Forelimb muscle (tissue), 1 donor: ENCODE measurements at regions not wholly inside any gene's neighbourhood (a gene's known extent, or its start where the extent isn't known, plus 50 kb on each side); places are given as distances from the start of the nearest gene placed in this dataset.

ENCODE experiments used
- DNase-seq: peaks from one replicate; pipeline ENCODE4 v3.0.0-alpha.2; 2013; ENCODE audit warnings: low read depth

DNA sequence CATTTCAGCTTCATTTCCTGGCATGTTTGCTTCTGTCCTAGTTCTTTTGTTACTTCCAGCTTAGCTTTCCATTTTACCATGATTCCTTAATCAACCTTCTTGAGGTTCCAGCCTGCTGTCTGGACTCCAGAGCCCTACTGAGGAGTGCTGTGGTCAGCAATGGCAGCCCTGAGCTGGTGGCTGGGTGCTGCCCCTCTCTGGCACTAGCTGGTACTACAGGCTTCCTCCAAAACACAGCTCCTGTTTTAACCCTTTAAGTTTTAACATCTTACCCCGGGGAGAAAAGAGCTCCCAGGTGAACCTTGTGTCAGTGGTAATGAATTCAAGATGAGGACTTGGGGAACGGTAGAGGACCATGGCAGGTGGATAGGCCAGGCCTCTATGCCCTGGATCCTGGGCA, 395.5 kb downstream of the TMEM114 start:
- DNase-seq, result no peak

- DNase-seq, result no peak
Measured at GRCh38 chr16:8188841-8189240, 401.5 kb downstream of the TMEM114 start.

GRCh38 chr16:8187782-8188372, 402.4 kb downstream of the TMEM114 start:
- no peak for DNase-seq

GRCh38 chr16:8184854-8185253, 405.5 kb downstream of the TMEM114 start:
- no peak for DNase-seq

DNA sequence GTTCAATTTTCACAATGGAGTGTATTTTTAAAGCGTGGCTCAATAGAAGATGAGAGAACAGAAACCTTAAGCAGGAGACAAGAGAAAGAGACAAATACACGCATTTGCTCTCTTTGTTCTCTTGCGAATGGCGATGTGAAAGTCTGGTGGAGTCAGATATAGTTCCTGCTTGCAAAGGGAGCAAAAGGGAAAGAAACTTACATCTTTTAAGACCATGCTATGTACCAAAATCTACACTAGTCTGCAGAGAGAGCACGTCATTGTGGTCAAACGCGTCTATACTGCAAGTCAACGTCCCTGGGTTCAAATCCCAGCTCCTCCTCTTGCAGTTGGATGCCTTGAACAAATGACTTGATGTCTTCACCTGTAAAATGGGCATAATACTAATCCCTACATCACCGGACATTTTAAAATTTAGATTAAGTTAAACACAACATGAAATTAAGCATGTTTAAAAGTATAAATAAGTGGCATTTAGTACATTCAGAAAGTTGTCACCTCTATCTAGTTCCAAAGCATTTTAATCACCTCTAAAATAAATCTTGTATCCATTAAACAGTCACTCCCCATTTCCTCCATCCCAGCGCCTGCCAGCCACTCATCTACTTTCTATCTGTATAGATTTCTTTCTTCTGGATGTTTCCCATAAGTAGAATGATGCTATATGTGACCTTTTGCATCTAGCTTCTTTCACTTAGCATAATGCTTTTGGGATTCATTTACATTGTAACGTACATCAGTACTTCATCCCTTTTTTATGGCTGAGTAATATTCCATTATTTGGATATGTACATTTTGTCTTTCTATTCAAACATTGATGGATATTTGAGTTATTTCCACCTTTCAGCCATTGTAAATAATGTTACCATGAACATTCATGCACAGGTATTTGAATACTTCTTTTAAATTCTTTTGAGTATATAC, 406.9 kb downstream of the TMEM114 start:
- no peak for DNase-seq

DNA sequence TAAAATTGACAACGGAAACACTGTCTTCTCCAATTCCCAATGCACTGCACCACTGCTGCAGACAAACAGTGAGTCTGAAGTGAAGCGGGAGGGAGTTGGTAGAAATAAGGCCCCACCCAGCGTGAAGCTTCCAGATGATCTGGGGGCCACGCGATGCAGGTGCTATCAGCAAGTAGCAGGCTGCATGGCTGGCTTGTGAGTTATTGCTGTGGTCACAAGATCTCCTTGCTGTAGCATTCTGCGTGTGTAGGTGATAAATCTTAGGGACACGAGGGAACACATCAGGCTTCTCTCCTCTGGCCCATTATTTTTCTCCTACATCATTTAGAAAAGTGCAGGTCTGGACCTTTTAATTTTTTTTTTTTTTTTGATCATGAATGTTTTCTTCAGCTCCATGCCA, 407.6 kb downstream of the TMEM114 start:
- DNase-seq, result no peak

GRCh38 chr16:8179615-8180014, 410.7 kb downstream of the TMEM114 start:
- DNase-seq, result no peak

GRCh38 chr16:8178271-8178670, 412.0 kb downstream of the TMEM114 start:
- DNase-seq, result no peak

- DNase-seq, result no peak
Measured at GRCh38 chr16:8175411-8175810, 414.9 kb downstream of the TMEM114 start.

GRCh38 chr16:8173111-8173644, 417.1 kb downstream of the TMEM114 start:
- peak; percentile 62 for DNase-seq

DNA sequence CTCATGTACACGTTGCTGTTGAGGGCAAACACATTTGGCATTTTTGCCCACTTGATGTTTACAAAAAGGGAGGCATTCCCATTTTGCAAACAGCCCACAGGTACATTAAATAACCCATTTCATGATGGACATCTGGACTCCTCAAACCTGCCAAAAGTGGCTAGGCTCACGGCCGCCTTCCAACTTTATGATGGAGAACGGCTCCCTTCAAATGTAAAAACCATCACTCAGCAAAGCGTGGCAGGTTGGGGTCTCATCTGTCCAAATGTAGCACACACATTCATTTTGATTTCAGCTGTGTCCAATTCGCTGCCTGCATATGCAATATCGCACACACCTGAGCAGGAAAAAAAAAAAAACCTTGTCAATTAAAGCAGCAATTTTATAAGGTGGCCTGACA, 417.8 kb downstream of the TMEM114 start:
- DNase-seq, result no peak

DNA sequence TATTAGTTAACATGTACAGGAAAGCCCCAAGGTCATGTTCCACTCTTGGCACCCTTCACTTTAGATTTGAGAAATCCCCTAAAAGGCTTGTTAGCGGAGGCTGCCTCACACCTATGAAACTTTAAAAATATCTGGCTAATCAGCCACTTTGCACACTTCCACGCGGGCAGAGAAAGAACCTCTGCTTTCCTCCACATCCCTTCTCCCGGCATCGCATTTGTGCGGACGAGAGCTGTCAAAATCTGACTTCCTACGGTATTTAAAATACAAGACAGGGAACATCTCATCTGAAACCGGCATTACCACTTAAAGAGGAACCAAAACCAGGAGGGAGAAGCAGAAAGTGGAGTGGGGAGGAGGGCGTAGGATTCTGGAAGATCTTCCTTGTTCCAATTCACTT, 422.3 kb downstream of the TMEM114 start:
- no peak for DNase-seq

DNA sequence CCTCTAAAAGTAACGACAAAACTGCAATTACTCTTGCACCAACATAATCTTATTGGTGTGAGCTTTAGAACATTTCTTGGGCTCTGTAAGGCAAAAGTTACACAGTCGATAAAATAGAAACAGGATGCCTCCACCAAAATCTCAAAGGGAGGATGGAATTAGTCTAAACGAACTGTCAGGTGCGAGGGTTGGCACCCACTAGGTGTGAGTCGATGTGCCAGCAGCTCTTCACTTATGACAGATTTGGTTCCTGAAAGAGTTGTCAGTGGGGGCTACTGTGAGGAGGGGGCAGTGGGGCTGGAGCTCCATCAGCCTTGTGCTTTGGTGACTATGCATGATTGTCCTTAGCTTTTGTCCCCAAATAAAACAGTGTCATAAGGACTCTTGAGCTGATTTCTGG, 422.9 kb downstream of the TMEM114 start:
- DNase-seq, result no peak

DNA sequence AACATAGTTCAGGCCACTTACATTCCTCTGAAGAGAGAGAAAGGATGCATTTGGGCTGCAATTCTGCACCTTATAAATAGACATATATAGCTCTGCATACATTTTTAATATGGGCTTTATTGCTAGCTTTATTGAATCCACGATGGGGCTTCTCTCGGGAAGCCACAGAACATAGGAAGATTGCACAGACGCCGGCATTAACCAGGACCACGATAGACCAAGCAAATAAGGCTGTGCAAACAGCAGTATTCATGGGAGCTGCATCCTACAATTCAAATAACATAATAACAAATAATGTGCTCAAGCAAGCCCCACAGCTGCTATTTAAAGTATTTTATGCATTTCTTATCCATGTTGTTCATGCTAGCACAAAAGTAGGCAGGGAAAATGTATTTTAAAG, 432.3 kb downstream of the TMEM114 start:
- DNase-seq, result no peak

- no peak for DNase-seq
Measured at GRCh38 chr16:8155275-8155674, 435.0 kb downstream of the TMEM114 start.

- DNase-seq, result no peak
Measured at GRCh38 chr16:8146256-8147012, 443.9 kb downstream of the TMEM114 start.

DNA sequence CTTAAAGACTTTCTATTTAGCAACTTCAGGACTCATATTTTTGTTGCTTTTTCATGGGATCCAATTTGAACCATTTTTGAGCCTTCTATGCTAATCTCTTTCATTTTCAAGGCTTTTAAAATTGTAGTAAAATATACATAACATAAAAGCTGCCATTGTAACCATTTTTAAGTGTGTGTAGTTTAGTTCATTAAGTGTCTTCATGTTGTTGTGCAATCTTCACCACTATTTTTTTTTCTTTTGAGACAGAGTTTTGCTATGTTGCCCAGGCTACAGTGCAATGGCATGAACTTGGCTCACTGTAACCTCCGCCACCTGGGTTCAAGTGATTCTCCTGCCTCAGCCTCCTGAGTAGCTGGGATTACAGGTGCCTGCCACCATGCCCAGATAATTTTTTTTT, 451.6 kb downstream of the TMEM114 start:
- DNase-seq, result no peak

GRCh38 chr16:8137606-8138005, 452.7 kb downstream of the TMEM114 start:
- no peak for DNase-seq

DNA sequence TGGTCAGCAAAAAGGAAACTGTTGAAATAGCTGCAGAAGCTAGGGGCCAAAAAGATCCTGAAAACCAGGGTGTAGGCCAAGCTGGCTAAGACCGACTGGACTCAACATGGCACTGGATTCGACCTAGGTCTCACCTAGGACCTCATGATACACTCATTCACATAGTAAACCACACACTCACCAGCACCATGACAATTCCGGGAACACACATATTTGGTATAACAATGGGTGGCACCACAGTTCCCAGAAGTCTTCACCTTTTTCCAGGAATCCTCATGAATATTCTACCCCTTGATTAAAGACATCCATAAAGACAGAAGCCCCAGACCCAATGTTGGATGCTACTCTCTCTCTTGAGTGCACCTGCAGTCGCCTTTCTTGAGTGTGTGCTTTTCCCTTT, 460.1 kb downstream of the TMEM114 start:
- DNase-seq, result no peak

DNA sequence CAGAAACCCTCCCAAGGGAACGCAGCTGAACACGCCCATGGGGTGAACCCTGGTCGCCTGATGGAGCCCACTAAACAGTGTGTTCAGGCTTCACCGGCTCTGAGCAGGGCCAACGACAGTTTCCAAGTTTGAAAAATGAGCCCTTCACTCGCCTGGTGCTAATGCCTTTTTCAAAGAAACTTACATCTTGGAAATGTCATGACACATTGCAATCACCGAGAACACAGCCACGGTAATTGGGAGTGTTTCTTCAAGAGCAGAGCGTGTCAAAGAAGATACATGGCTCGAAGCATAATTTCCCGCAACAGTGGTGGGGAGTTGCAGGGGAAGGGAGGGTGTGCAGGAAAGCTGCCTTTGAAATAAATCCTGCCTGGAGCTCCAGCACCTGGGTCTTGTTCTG, 463.2 kb downstream of the TMEM114 start:
- DNase-seq, result no peak

- no peak for DNase-seq
Measured at GRCh38 chr16:8126313-8126712, 464.0 kb downstream of the TMEM114 start.

DNA sequence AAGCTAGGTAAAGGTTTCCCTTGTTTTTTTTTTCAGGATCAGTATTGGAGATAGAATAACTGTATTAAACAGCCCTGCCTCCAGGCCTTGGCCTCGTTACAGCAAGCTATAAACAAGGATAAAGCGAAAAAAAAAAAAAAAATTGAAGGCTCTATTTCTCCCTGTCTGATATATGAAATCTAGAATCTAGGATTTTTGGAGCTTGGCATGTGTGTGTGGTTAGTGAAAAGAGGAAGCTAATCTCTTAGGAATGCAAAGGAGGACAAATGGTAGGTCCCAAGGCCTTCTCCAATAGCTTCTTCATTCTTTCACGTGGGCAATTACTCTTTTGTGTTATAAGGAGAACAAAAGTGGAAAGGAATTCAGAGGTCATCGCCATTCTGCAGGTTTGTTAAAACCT, 470.3 kb downstream of the TMEM114 start:
- DNase-seq, result no peak
